Activated CD8-positive, alpha-beta memory T cell treated with anti-CD3 and anti-CD28 coated beads, Interleukin-2, amount 50 U/mL, for 1 hour (primary cell): ENCODE measurements at regions not wholly inside any gene's neighbourhood (a gene's known extent, or its start where the extent isn't known, plus 50 kb on each side); places are given as distances from the start of the nearest gene placed in this dataset.

Experiments
- DNase-seq: peaks from one replicate; pipeline ENCODE4 v3.0.0-alpha.2; 2020; ENCODE audit errors: extremely low read depth

- no peak for DNase-seq
Observed at GRCh38 chr7:131218727-131219128, 108.9 kb upstream of the MKLN1 start.

DNA sequence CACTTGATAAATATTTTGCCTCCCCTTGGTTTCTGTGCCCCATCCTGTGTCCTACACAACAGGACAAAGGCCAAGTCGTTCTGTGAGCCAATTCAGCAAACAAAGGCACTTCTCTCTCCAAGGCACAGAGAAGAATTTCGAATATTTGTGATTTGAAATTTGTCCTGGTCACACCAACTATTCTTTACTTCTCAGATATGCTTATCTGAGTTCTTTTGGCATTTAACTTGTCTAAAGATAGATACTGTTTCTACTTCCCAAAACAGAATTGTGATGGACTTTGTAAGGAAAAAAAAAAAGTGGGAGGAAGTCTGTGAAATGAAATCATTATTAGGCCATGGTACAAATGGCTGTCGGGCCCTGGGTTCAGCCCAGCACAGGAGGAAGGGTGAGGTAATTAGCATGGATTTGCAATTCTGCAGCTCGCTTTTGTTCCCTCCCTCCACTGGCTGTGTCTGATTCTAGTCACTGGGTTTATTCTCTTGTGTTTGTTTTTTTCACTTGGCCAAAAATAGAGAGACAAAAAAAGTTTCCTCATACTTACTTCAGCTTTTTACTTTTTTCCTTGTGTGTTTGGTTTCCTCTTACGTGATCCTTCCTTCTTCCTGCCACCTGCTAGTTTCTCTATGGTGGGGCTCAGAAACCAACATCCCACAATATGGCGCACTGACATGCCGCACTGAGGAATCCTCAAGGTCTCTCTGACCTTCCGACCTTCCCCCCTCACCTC is 108.2 kb upstream of the MKLN1 start:
- no peak for DNase-seq

- no peak for DNase-seq
Observed at GRCh38 chr7:131221061-131221460, 106.6 kb upstream of the MKLN1 start.

DNA sequence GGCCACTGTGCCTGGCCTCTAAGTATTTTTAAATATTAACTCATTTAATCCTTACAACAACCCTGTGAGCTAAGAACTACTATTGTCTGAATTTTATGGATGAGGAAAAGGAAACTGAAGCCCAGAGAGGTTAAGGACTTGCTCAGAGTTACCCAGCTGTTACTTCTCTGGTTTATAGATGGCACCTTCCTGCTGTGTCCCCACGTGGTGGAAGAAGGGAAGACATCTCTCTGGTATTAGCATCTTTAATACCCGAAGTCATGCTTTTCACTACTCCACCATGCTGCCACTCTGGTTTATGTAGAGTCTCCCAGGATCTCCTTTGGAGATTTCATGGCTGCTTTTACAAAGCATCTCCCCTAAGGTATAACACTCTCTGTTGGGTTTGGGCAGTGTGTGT is 105.5 kb upstream of the MKLN1 start:
- DNase-seq, result no peak

DNA sequence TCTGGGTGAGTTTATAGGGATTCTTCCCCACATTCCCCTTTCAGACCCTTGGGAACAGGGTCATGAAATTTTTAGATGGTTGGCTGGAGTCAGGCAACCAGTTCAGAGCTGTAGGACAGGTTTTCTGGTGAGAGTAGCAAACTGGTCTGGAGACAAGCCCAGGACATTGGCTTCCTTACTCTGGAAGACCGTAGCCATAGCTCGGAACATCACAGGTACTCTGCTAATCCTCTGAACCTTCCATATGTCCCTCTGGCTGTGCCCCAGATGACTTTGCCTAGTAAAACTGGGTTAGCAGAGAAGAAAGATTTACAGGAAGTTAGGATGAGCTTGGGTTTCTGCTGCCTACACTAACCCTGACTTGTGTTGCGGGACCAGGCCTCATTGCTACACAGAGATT is 104.5 kb upstream of the MKLN1 start:
- DNase-seq, result no peak

GRCh38 chr7:131224996-131225395 is 102.7 kb upstream of the MKLN1 start:
- no peak for DNase-seq

DNA sequence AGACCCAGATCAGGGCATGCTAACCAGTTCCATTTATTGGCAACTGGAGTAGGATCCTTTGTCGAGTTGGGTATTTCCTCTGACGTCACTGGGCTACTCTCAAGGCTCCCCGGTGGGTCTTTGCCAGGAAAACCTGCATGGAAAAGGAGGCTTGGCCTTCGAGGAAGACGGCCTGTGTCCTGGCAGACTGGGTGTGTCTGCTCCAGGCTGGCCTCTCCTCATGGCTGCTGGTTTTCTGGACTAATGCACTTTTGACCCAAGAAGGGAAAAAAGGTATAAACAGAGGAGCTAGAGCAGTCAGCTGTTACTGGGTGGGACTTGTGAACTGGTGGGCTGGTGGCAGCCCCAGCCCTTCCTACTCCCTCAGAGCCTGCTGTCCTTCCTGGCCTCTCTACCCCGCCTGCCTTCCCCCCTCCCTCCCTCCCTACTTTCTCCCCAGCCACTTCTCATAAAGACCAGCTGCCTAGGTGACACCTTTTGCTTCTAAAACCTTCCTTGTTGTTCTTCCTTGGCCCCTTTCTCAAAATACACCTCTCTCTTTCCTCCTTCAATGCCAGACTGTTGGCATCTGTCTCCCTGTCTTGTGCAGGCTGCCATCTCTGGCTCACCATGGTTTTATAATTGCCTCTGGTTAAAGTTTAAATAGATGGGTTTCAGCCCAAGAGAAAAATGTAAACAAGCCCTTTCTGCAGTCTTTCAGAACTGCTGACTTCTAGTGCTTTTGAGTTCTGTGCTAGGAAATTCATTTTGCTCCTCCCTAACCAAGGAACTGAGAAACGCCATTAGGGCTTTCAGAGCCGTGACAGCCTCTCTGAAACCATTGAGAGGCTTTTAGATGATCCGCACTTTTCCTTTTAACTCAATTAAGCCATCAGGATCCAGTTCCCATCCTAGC is 101.8 kb upstream of the MKLN1 start:
- DNase-seq, result no peak

GRCh38 chr7:131226514-131226865 is 101.2 kb upstream of the MKLN1 start:
- no peak for DNase-seq

DNA sequence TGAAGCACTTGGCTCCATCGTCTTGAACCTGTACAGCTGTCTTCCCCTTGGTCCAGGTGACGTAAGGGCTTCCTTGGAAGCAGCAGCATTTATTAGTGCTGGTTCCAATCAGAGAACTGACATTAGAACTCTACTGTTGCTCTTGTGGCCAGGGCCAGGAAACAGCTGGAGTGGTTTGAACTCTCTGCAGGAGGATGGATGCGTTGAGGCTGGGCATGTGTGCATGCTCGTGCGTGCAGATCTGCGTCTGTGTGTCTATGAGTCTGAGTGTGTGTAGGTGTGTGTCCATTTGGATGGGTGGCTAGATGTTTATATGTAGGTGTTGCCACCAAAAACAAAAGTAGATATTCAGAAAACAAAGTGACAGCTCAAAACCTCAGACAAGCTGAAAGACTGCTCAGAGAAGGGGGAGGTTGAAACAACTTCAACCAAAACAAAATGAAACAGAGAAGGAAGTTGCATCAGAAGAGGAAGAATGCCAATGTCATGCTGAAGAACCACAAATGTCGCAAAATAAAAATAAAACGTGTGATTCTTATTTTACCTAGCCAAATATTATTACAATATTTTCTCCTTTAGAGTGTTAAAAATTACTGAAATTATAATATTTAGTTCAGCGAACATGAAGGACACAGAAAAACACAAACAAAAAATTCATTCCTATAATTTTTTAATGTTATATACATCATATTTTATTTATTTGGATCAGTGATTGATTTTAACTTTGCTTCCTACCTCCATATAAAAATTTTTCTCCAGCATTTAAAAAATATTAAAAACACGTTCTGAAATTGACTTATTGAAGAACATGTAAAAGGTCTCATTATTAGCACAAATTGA is 96.1 kb upstream of the MKLN1 start:
- DNase-seq, result no peak

GRCh38 chr7:131232768-131233167 is 94.9 kb upstream of the MKLN1 start:
- DNase-seq, result no peak

DNA sequence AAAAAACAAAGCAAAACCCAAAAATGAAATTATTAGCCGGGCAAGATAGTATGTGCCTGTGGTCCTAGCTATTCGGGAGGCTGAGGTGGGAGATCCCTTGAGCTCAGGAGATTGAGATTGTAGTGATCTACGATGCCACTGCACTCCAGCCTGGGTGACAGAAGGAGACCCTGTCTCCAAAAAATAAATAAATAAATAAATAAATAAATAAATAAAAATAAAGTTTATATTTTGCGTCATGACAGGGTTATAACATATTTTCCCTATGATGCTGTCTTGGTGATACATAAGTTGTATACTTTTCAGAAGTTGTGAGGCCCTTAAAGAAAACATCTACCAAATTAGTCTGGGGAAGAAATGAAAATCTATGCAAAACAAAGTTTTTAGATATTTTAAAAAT is 94.5 kb upstream of the MKLN1 start:
- no peak for DNase-seq

GRCh38 chr7:131234719-131235488 is 92.8 kb upstream of the MKLN1 start:
- DNase-seq, result no peak

DNA sequence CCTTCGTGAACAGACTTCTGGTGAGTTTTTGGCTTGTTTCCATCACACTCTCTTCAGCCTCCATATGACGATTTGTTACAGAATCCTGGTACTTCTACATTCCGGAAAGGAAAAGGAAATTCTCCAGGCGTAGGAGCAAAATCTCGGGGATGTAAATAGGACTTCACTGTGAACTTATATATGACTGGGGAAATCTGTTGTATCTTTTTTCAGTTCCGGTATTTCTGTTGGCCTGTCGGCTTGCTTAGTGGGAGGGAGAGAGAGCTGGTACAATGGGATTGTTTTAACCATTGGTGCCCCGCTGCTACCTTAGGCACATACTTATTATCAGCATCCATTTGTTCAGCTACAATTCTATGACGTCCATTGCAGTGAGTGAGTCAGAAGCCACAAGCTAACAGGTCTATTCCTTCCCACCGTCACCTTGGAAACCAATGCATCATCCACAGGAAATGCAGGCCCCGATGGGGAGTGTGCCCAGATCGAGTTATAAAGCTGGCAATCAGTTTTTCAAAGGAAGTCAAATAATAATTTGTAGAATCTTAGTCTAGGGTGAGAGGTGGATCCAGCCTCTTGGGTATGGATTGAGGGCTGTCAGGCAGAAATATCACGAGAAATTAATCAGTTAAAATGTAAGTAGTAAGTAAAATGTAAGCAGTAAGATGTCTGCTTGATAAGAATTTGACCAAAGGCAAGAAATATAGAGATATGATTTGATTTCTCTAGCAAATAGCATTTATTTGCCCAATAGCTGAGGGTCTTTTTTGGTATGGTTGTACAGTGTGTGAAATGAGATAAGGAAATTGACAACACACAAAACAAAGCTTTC is 92.0 kb upstream of the MKLN1 start:
- peak; percentile 70 for DNase-seq

- DNase-seq, result no peak
Observed at GRCh38 chr7:131236318-131236672, 91.4 kb upstream of the MKLN1 start.

DNA sequence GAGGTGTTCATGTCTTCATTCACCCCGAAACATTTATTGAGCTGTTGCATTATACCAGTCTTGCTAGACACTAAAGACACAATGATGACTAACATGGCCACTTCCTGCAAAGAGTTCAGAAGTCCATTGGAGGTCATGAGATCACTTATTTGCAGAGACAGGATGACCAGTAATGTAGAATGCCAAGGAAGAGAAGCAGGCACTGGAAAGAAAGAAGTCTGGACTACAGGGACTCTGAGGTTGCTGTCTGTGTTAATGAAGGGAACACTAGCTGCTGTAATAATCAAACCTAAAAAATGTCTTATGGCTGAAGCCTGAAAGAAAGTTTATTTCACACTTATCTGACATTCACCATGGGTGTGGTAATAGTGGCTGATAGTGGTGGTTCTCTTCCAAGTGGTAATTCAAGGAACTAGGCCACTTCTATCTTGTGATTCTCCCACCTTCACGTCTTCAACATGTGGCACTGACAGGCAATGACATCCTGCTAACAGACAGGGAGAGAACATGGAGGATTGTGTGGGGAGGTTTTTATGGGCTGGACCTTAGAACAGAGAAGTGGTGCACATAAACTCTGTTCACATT is 89.2 kb upstream of the MKLN1 start:
- no peak for DNase-seq

- DNase-seq, result no peak
Observed at GRCh38 chr7:131241386-131241785, 86.3 kb upstream of the MKLN1 start.

DNA sequence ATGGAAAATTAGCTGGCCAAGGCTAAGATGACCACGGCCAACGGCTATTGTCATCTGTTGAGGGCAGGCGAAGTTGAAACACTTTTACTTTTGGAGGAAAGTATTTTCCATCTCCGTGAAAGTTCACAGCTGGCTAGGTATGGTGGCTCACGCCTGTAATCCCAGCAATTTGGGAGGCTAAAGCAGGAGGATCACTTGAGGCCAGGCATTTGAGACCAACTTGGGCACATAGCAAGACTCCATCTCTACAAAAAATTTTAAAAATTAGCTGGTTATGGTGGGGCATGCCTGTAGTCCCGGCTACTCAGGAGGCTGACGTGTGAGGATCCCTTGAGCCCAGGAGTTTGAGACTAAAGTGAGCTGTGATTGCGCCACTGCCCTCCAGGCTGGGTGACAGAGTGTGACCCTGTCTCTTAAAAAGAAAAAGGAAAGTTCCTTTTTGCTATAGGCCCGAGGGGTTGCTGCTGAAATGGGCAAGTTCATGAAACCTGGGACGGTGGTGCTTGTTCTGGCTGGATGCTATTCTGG is 85.5 kb upstream of the MKLN1 start:
- DNase-seq, result no peak

DNA sequence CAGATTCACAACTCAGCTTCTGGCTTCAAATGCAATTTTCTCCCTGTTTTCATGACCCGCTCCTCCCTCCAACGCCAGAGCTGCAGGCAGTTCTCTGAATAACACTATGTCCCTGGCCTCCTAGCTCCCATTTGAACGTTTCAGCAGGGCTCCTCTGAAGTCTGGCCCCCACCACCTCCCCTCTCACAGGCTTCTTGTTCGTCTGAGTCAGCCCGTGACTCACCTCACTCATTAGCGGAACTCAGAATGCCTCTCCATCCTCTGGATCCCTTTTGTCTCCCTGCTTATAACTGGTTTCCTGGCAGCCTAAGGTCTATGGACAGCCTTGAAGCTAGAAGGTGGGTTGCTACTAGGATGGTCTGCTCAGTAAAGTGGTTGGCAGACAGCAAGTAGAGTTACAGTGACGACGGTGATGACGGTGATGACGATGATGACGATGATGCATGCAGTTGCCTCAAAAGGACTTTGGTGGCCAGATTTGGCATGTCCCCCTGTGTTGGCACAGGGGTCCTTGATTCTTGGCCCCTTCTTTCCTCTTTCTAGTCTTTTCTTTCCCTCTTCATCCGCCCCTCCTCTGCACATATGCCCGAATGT is 83.3 kb upstream of the MKLN1 start:
- no peak for DNase-seq

DNA sequence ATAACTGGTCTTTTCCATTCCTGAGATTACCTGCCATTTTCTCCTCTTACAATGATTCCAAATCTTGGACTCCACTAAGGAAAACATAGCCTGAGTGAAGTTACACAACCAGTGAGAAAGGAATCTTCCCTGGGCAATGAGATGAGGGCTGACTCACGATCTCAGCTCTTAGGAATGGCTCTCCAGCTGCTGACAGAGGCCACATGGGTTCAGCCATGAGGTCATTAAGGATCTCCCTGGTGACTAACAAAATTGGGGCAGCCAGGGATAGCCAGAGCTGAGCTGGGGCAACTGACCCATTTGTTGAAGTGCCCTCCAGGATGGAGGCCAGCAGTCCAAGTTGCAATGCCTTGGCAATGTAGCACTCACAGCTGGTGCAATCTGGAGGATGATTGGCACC is 78.7 kb upstream of the MKLN1 start:
- no peak for DNase-seq

- no peak for DNase-seq
Observed at GRCh38 chr7:131249483-131249882, 78.2 kb upstream of the MKLN1 start.
